DMS 273 (cell line): ENCODE measurements at regions not wholly inside any gene's neighbourhood (a gene's known extent, or its start where the extent isn't known, plus 50 kb on each side); places are given as distances from the start of the nearest gene placed in this dataset.

Experiments
- DNase-seq: peaks from one replicate; lab custom pipeline; 2025; ENCODE audit not compliant: unreplicated experiment; lab: John Stamatoyannopoulos, UW

- no peak for DNase-seq
Measured at GRCh38 chr18:24930478-24930877, 421.5 kb downstream of the ZNF521 start.

GRCh38 chr18:24930971-24931370 lies 421.0 kb downstream of the ZNF521 start:
- DNase-seq = no peak

GRCh38 chr18:24933345-24933744 lies 418.6 kb downstream of the ZNF521 start:
- DNase-seq = no peak

GRCh38 chr18:24934258-24934932 lies 417.6 kb downstream of the ZNF521 start:
- DNase-seq = no peak

- no peak for DNase-seq
Measured at GRCh38 chr18:24935008-24935407, 417.0 kb downstream of the ZNF521 start.

- no peak for DNase-seq
Measured at GRCh38 chr18:24935896-24936295, 416.1 kb downstream of the ZNF521 start.

- DNase-seq = no peak
Measured at GRCh38 chr18:24936691-24937090, 415.3 kb downstream of the ZNF521 start.

- DNase-seq = no peak
Measured at GRCh38 chr18:24937639-24938275, 414.2 kb downstream of the ZNF521 start.

- DNase-seq = no peak
Measured at GRCh38 chr18:24940416-24940815, 411.6 kb downstream of the ZNF521 start.

GRCh38 chr18:24941174-24941951 lies 410.6 kb downstream of the ZNF521 start:
- no peak for DNase-seq

GRCh38 chr18:24942144-24942543 lies 409.8 kb downstream of the ZNF521 start:
- DNase-seq = no peak

- DNase-seq = no peak
Measured at GRCh38 chr18:24947521-24948305, 404.3 kb downstream of the ZNF521 start.

- no peak for DNase-seq
Measured at GRCh38 chr18:24949908-24950307, 402.1 kb downstream of the ZNF521 start.

- no peak for DNase-seq
Measured at GRCh38 chr18:24954341-24954740, 397.6 kb downstream of the ZNF521 start.

GRCh38 chr18:24958001-24958400 lies 394.0 kb downstream of the ZNF521 start:
- DNase-seq = no peak

GRCh38 chr18:24959051-24959476 lies 392.9 kb downstream of the ZNF521 start:
- no peak for DNase-seq

GRCh38 chr18:24964216-24964615 lies 387.8 kb downstream of the ZNF521 start:
- peak; percentile 41 for DNase-seq

GRCh38 chr18:24968238-24968775 lies 383.7 kb downstream of the ZNF521 start:
- no peak for DNase-seq

GRCh38 chr18:24972577-24972976 lies 379.4 kb downstream of the ZNF521 start:
- no peak for DNase-seq

GRCh38 chr18:24974431-24974830 lies 377.5 kb downstream of the ZNF521 start:
- DNase-seq = no peak
